PC-3 (cell line): ENCODE measurements at regions not wholly inside any gene's neighbourhood (a gene's known extent, or its start where the extent isn't known, plus 50 kb on each side); places are given as distances from the start of the nearest gene placed in this dataset.

Source experiments
- ATAC-seq: fragments of 200-7000 bp; cut with Tn5 transposase; 2 replicates; pipeline ENCODE4 v1.9.1; 2020; ENCODE audit warnings: mild to moderate bottlenecking, moderate library complexity
- BruUV-seq: library from RNA; stranded (reverse); fragments of 400-500 nt; replicated peaks from 2 replicates; lab custom pipeline; 2021; lab: Mats Ljungman, UMichigan
- CTCF ChIA-PET: fragments of 300-600 bp; sonication (Branson Sonifier 250); formaldehyde crosslinking; loops from one replicate; lab custom pipeline; 2022; ENCODE audit warnings: antibody characterized with exemption; lab: Charles Lee
- POLR2A ChIA-PET: fragments of 300-600 bp; sonication (Branson Sonifier 250); formaldehyde crosslinking; loops from one replicate; lab custom pipeline; 2022; ENCODE audit warnings: antibody characterized with exemption; ENCODE audit not compliant: unreplicated experiment; lab: Charles Lee
- DNase-seq: peaks from one replicate; pipeline ENCODE4 v3.0.0-alpha.2; 2015
- H2AFZ ChIP-seq: fragments of 300-600 bp; sonication (generic); 2 replicates; pipeline ENCODE4 v1.6.0; 2016; ENCODE audit warnings: antibody characterized with exemption, low read length
- H3F3A ChIP-seq: fragments of 300-600 bp; sonication (generic); one replicate; pipeline ENCODE4 v1.6.0; 2017; ENCODE audit warnings: antibody characterized with exemption, low read length, control low read depth, mild to moderate bottlenecking; ENCODE audit not compliant: unreplicated experiment
- H3K27ac ChIP-seq: fragments of 300-600 bp; sonication (generic); 2 replicates; pipeline ENCODE4 v1.5.1; 2016; ENCODE audit warnings: mild to moderate bottlenecking, low read length
- H3K27me3 ChIP-seq: fragments of 300-600 bp; sonication (generic); 2 replicates; pipeline ENCODE4 v1.6.1; 2016; ENCODE audit warnings: low read length, mixed read lengths
- H3K36me3 ChIP-seq: fragments of 300-600 bp; sonication (generic); 2 replicates; pipeline ENCODE4 v1.6.1; 2016; ENCODE audit warnings: low read depth, mixed run types, low read length, mixed read lengths
- H3K4me1 ChIP-seq: fragments of 300-600 bp; sonication (generic); 2 replicates; pipeline ENCODE4 v1.5.1; 2016; ENCODE audit warnings: low read length; ENCODE audit not compliant: insufficient read depth
- H3K4me2 ChIP-seq: fragments of 300-600 bp; sonication (generic); 2 replicates; pipeline ENCODE4 v1.6.0; 2016; ENCODE audit warnings: low read length
- H3K4me3 ChIP-seq: fragments of 300-600 bp; sonication (generic); 2 replicates; pipeline ENCODE4 v1.5.1; 2016; ENCODE audit warnings: mild to moderate bottlenecking, low read length, mixed read lengths
- H3K79me2 ChIP-seq: fragments of 300-600 bp; sonication (generic); 2 replicates; pipeline ENCODE4 v1.6.1; 2017; ENCODE audit warnings: low read length, mixed read lengths
- H3K9ac ChIP-seq: fragments of 300-600 bp; sonication (generic); 2 replicates; pipeline ENCODE4 v1.6.0; 2016; ENCODE audit warnings: mild to moderate bottlenecking, low read length
- H3K9me2 ChIP-seq: fragments of 300-600 bp; sonication (generic); replicated peaks from 2 replicates; pipeline ENCODE4 v1.6.1; 2016; ENCODE audit warnings: mixed run types, low read length, mixed read lengths
- H3K9me3 ChIP-seq: fragments of 300-600 bp; sonication (generic); 2 replicates; pipeline ENCODE4 v1.6.1; 2016; ENCODE audit warnings: low read length, mixed read lengths
- H4K20me1 ChIP-seq: fragments of 300-600 bp; sonication (generic); 2 replicates; pipeline ENCODE4 v1.6.1; 2016; ENCODE audit warnings: low read length, mixed read lengths
- EZH2 ChIP-seq: fragments of 300-600 bp; sonication (generic); IDR thresholded peaks from one replicate; pipeline ENCODE4 v1.6.1; 2017; ENCODE audit warnings: antibody characterized with exemption, mild to moderate bottlenecking, low read length; ENCODE audit not compliant: unreplicated experiment
- EZH2phosphoT487 ChIP-seq: fragments of 300-600 bp; sonication (generic); IDR thresholded peaks from 2 replicates; pipeline ENCODE4 v1.6.1; 2018; ENCODE audit warnings: mild to moderate bottlenecking, antibody characterized with exemption, low read length, borderline replicate concordance
- intact Hi-C: fragments of 100-400 bp; cut with micrococcal nuclease; formaldehyde crosslinking; loops from 2 replicates; pipeline ENCODE4 v1.9.0; 2023
- TF ChIP-seq, protein P1 (sequence below): fragments of 300-600 bp; sonication (generic); conservative IDR thresholded peaks from 2 replicates; pipeline ENCODE4 v1.5.1; 2017; ENCODE audit warnings: antibody characterized with exemption, low read depth, mild to moderate bottlenecking, low read length

- Histone ChIP-seq H3K4me3 (no peak overlapping the region), H2AFZ (no peak overlapping the region), H3K27ac (no peak overlapping the region), H3K36me3 (no peaks in the 10 kb centered on the region), H3K79me2 (no peaks in the 10 kb centered on the region), H4K20me1 (no peaks in the 10 kb centered on the region), H3K9ac (no peak overlapping the region), H3K27me3 (peaks cover 10% of the 10 kb centered on the region), H3K4me1 (no peaks in the 10 kb centered on the region), H3K9me2 (no peaks in the 10 kb centered on the region), H3K4me2 (no peak overlapping the region), H3K9me3 (no peaks in the 10 kb centered on the region), H3F3A (no peaks in the 10 kb centered on the region)
- no TSS peak for BruUV-seq
- CTCF ChIA-PET = no interaction called here
- TF ChIP-seq, protein P1, sequence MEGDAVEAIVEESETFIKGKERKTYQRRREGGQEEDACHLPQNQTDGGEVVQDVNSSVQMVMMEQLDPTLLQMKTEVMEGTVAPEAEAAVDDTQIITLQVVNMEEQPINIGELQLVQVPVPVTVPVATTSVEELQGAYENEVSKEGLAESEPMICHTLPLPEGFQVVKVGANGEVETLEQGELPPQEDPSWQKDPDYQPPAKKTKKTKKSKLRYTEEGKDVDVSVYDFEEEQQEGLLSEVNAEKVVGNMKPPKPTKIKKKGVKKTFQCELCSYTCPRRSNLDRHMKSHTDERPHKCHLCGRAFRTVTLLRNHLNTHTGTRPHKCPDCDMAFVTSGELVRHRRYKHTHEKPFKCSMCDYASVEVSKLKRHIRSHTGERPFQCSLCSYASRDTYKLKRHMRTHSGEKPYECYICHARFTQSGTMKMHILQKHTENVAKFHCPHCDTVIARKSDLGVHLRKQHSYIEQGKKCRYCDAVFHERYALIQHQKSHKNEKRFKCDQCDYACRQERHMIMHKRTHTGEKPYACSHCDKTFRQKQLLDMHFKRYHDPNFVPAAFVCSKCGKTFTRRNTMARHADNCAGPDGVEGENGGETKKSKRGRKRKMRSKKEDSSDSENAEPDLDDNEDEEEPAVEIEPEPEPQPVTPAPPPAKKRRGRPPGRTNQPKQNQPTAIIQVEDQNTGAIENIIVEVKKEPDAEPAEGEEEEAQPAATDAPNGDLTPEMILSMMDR = no peak
- TF ChIP-seq EZH2 (no peak), EZH2phosphoT487 (no peak)
- POLR2A ChIA-PET = no interaction called here
- ATAC-seq (no peak), DNase-seq (no peak)
- intact Hi-C loops = no loop called here
These were observed 533.9 kb downstream of the VRK1 start for GRCh38 chr14:97331058-97331457.

- CTCF ChIA-PET = no interaction called here
- BruUV-seq = no TSS peak
- no peaks in the 10 kb centered on the region for H3K36me3 ChIP-seq
These were observed 534.3 kb downstream of the VRK1 start for GRCh38 chr14:97331526-97331925.

DNA sequence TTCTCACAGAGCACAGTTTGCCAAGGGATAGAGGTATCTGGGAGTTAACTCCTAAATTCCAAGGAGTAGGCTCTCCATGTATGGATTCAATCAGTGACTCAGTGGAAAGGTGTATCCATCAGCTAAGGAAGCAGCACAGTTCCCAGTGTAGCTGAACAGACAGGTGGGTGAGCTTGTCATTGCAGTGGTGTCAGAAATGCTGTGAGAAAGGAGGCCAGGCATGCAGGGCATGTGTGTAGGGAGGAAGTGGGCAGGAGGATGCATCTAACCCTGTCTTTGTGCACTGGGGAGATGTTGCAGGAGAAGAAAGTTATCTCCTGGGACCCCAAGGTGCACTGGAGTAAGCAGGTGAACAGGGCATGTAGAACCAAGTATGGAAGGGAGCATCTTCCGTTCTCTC is 539.0 kb downstream of the VRK1 start:
- no peaks in the 10 kb centered on the region for H3K79me2 ChIP-seq
- DNase-seq (no peak), ATAC-seq (no peak)
- no peaks in the 10 kb centered on the region for H3K9me2 ChIP-seq
- peaks cover 6% of the 10 kb centered on the region; the same call in 1 of the 2 replicates for H3K27me3 ChIP-seq
- TF ChIP-seq, protein P1 = no peak
- TF ChIP-seq EZH2 (no peak), EZH2phosphoT487 (no peak)
- CTCF ChIA-PET = no interaction called here
- H2AFZ ChIP-seq = no peak overlapping the region
- H3K9me3 ChIP-seq = no peaks in the 10 kb centered on the region
- H3K36me3 ChIP-seq = no peaks in the 10 kb centered on the region
- intact Hi-C loops = no loop called here
- H3K4me3 ChIP-seq = no peak overlapping the region
- H3K9ac ChIP-seq = no peak overlapping the region
- H3F3A ChIP-seq = no peaks in the 10 kb centered on the region
- H3K4me1 ChIP-seq = no peaks in the 10 kb centered on the region
- H4K20me1 ChIP-seq = no peaks in the 10 kb centered on the region
- no TSS peak for BruUV-seq
- H3K27ac ChIP-seq = no peak overlapping the region
- POLR2A ChIA-PET = no interaction called here
- no peak overlapping the region for H3K4me2 ChIP-seq

More at GRCh38 chr14:97331526-97331925, 534.3 kb downstream of the VRK1 start:
- Histone ChIP-seq H2AFZ (no peak overlapping the region), H3K9me2 (no peaks in the 10 kb centered on the region), H4K20me1 (no peaks in the 10 kb centered on the region), H3K4me3 (no peak overlapping the region), H3F3A (no peaks in the 10 kb centered on the region), H3K27me3 (peaks cover 10% of the 10 kb centered on the region), H3K9ac (no peak overlapping the region), H3K4me2 (no peak overlapping the region), H3K27ac (no peak overlapping the region), H3K9me3 (no peaks in the 10 kb centered on the region), H3K79me2 (no peaks in the 10 kb centered on the region), H3K4me1 (no peaks in the 10 kb centered on the region)
- ATAC-seq (no peak), DNase-seq (peak; percentile 16)
- intact Hi-C loops = no loop called here
- TF ChIP-seq EZH2phosphoT487 = no peak
- TF ChIP-seq EZH2 = no peak
- POLR2A ChIA-PET = no interaction called here
